NB4 (cell line): ENCODE measurements at regions not wholly inside any gene's neighbourhood (a gene's known extent, or its start where the extent isn't known, plus 50 kb on each side); places are given as distances from the start of the nearest gene placed in this dataset.

ENCODE experiments used
- MYC ChIP-seq: IDR thresholded peaks from 2 replicates; pipeline ENCODE4 v1.6.1; 2011; ENCODE audit warnings: low read depth, low read length
- POLR2A ChIP-seq: IDR thresholded peaks from 2 replicates; pipeline ENCODE4 v1.6.1; 2011; ENCODE audit warnings: mild to moderate bottlenecking; ENCODE audit not compliant: insufficient read length; ENCODE audit errors: extremely low read depth
- TF ChIP-seq, protein P1 (sequence below): IDR thresholded peaks from one replicate; pipeline ENCODE4 v1.5.1; 2012; ENCODE audit warnings: low read depth, low read length

DNA sequence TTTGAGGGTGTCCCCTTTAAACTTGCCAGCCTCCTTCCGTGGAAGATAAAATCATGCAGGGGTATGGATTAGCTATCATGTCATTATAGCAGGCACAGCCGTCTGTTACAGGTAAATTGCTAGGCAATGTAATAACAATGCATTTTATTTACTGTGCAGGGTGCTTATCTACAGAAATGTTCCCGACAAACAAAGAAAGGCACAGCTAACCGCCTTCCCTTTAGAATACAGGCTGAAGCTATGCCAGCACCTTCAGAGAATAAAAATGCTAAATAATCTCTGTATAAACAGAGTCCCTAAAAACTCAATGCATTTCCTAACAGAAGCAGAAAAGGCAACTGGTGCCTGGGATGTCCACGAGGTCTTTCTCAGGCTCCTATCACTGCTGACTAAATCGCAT, 239.2 kb downstream of the SPTSSA start:
- TF ChIP-seq, protein P1, sequence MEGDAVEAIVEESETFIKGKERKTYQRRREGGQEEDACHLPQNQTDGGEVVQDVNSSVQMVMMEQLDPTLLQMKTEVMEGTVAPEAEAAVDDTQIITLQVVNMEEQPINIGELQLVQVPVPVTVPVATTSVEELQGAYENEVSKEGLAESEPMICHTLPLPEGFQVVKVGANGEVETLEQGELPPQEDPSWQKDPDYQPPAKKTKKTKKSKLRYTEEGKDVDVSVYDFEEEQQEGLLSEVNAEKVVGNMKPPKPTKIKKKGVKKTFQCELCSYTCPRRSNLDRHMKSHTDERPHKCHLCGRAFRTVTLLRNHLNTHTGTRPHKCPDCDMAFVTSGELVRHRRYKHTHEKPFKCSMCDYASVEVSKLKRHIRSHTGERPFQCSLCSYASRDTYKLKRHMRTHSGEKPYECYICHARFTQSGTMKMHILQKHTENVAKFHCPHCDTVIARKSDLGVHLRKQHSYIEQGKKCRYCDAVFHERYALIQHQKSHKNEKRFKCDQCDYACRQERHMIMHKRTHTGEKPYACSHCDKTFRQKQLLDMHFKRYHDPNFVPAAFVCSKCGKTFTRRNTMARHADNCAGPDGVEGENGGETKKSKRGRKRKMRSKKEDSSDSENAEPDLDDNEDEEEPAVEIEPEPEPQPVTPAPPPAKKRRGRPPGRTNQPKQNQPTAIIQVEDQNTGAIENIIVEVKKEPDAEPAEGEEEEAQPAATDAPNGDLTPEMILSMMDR: no peak
- TF ChIP-seq MYC: no peak
- TF ChIP-seq POLR2A: no peak
